ENCODE measurements at regions not wholly inside any gene's neighbourhood (a gene's known extent, or its start where the extent isn't known, plus 50 kb on each side); places are given as distances from the start of the nearest gene placed in this dataset.

- no peak for DNase-seq (ENCODE audit: low read depth)
Observed at GRCh38 chr12:105706321-105706972, 376.0 kb downstream of the C12orf75 start.

GRCh38 chr12:105706973-105707334 lies 376.5 kb downstream of the C12orf75 start:
- no peak for DNase-seq (ENCODE audit: low read depth)

DNA sequence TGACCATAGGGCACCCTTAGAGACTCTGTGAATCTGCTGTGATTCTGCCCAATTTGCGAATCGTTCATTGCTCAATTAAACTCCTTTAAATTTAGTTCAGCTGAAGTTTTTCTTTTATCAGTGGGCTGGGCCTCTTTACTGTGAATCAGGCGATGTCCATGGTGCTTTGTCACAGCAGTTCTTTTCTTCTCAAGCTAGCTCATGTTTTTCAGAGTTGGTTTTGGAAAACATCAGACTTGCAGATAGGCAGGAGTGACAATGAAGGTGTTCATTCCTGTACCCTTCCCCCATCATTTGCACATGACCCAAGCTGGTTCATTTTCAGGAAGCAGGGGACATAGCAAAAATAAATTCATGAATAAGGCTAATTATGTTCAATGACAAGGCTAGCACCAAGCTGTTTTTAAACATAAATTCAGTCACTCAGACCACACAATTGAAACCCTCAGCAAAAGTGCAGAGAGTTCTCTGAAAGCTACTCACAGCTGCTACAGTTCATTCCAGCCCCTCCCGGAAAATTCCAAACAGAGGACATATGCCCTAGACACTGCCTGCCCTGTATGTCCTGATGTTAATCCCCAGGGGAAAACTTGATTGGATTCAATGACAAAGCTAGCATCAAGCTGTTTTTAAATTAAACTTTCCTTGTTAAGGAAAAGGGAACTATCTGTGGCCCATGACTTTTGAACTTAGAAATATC lies 383.3 kb downstream of the C12orf75 start:
- no peak for DNase-seq (ENCODE audit: low read depth)

- no peak for DNase-seq (ENCODE audit: low read depth)
Observed at GRCh38 chr12:105716621-105717020, 386.1 kb downstream of the C12orf75 start.

DNA sequence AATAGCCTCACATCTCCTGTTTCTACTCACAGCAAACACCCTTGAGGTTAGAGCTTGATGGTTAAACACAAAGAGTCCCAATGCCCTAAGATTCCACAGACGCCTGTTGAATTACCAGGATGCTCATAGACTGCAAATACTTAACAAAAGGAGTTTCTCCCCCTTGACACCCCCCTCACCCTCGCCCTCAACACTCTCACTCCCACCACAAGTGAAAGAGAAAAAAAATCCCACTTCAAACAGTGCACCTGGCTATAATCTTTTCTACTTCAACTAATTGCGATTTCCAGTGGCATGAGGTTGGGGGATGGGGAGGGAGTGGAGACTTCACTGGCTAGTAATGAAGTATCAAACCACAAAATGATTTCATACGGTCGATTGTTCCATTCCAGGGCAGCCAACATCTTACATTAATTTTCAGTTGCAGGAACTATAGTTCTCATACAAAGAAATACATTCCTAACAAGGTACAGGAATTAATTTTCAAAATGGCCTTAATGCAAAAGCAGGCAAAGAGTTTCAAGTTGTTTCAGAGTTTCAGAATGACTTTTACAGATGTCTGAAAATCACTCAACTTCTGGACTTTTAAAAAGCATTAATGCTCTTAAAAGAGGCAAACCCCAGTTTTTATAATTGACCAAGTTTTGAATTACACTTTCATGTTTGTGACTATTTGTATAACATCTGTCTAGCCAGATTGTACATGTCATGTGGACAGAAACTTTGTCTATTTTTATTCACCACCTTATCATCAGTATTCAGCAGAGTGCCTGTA lies 390.7 kb downstream of the C12orf75 start:
- DNase-seq (ENCODE audit: low read depth), result no peak

DNA sequence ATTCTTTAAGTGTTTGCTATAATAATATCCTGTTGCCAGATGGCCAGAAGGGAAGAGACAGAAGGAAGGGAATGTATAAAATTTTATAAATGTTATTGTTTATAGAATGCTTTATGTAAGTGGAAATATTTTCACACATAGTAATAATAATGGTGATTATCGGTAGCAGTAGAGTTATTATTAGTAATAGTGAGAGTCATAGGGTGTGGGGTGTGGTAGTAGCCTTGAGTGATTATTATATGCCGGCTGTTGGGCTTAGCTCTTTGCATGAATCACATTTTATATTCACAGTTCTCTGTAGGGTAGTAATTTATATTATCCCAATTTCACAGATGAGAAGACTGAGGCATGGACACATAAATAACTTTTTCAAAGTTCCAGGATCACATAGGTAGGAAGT lies 391.4 kb downstream of the C12orf75 start:
- DNase-seq (ENCODE audit: low read depth), result no peak

DNA sequence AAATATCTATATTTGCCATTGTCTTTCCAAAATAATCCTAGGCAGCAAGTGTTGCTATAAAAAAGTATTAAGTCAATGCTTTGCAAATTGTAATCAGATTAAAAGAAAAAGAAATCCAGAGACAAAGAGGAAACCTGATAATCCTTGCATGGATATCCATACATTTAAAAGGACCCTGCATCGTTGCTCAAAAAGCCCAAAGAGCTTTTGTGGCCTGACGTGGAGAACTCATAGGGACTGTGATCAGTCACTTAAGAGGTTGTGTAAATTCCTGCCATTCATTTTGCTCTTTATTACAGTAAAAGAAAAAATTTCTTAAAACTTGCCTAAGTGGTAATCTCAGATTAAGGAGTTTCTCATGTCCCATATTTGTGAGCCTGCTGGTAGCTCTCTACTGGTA lies 392.6 kb downstream of the C12orf75 start:
- DNase-seq (ENCODE audit: low read depth), result no peak

- no peak for DNase-seq (ENCODE audit: low read depth)
Observed at GRCh38 chr12:105723494-105723893, 393.0 kb downstream of the C12orf75 start.

DNA sequence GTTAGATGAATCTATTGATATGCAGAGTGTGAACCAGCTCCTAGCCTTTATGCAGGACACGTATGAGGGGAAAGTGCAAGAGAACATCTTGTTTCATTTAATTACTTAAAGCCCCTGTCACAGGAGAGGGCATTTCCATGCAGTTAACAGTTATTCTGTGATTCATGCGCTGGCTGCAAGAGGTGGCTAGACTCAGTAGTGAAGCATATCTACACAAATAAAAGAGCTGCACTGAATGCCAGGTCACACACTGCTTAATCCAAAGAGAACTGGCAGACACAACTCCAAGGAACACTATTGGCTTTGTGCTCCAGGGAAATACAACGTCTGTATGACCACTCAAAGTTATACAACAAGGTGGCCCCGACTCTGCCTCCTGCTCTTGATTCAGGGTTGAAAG lies 394.1 kb downstream of the C12orf75 start:
- no peak for DNase-seq (ENCODE audit: low read depth)

- DNase-seq (ENCODE audit: low read depth), result no peak
Observed at GRCh38 chr12:105725054-105725453, 394.6 kb downstream of the C12orf75 start.

GRCh38 chr12:105729181-105729771 lies 398.8 kb downstream of the C12orf75 start:
- DNase-seq (ENCODE audit: low read depth), result no peak

GRCh38 chr12:105729926-105730325 lies 399.4 kb downstream of the C12orf75 start:
- DNase-seq (ENCODE audit: low read depth), result no peak

- no peak for DNase-seq (ENCODE audit: low read depth)
Observed at GRCh38 chr12:105733579-105733978, 403.1 kb downstream of the C12orf75 start.

DNA sequence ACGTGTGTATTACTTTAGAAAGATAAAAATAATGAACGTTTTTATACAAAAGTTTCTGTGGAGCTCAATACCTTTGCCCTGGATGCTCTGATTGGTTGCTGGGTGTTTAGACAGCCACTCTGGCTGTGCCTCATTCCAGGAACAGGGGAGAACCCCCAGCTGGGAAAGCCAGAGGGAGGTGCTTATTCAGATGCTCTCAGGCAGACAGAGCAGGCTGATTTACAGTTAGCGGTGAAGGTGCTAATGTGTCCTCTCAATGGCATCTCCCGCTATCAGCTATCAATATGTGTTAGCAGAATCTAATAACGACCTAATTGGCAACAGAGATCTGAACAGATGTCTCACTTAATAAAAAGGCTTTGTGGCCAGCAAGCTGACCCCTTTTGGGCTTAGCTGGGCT lies 402.3 kb downstream of the NUAK1 start:
- DNase-seq (ENCODE audit: low read depth), result no peak

DNA sequence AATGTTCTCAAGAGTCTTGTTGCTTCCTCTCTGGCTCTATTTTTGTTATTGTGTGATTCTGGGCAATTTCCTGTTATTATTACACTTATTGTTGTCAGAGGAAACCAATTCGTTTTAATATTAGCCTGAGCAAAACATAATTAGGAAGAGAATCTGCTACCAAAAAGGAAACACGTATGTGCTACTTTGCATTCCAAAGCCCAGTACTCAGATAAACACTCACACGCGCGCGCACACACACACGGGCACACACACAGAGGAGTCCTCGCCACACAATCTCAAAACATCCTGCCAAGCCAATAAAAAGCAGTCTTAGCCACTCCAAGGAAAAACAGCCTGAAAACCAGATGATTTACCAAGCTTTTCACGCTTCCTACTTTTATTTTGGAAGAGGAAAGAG lies 400.7 kb downstream of the NUAK1 start:
- no peak for DNase-seq (ENCODE audit: low read depth)

DNA sequence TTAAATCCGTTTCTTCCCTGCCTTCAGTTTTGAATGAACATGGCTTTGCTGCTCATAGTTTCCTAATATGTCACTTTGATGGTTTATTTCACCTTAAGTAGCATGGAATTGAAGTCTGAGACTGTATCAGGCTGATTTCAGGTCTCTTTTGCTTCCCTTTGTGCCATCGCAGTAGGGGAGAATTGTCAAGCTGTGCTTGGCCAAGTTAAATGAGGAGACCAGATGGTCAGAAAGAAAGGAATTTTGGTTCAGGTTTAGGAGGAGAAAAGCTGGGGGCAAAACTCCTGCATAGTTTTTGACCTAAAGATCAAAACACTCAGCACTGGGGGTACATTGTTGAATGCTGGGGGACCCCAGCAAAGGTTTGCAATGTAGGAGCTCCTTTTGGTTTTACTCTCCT lies 398.4 kb downstream of the NUAK1 start:
- no peak for DNase-seq (ENCODE audit: low read depth)

DNA sequence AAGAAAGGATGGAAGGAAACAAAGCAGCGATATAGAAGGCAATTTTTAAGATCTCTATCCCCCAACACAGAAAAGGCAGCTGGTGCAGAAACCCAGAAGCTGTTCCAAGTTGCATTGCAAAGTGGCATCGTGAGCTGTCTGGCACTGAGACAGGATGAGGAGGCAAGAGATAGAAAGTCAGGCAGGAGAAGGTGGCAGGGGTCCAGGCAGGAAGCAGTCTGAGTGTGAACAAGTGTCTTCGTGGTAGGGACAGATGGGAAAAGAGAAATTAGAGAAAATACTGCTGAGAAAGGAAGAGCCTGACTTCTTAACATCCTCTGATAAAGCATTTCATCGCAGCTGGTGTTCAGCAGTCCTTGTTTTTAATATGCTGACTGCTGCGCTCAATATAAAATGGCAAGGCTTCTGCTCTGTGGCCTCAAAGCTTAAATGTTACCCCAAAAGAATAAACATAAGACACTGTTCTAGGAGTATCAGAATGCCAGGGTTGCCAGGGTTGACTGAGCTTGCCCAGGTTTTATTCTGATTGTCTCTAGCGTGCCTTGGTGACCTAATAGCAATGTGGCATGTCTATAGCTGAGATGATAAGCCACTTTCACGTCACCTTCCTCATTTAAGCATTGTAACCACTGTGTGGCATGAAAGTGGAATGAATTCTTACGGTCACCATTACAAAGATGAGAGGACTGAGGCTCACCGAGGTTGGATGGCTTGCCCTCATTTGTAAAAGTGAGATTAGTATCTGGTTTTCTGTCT lies 397.6 kb downstream of the NUAK1 start:
- no peak for DNase-seq (ENCODE audit: low read depth)

- peak; percentile 84 for DNase-seq (ENCODE audit: low read depth)
Observed at GRCh38 chr12:105741786-105742566, 396.8 kb downstream of the NUAK1 start.

- no peak for DNase-seq (ENCODE audit: low read depth)
Observed at GRCh38 chr12:105742567-105742874, 396.2 kb downstream of the NUAK1 start.

- no peak for DNase-seq (ENCODE audit: low read depth)
Observed at GRCh38 chr12:105744371-105745058, 394.2 kb downstream of the NUAK1 start.

- no peak for DNase-seq (ENCODE audit: low read depth)
Observed at GRCh38 chr12:105745811-105746210, 392.9 kb downstream of the NUAK1 start.

All from fibroblast of the conjunctiva (primary cell).